GM12891 (cell line): ENCODE measurements at regions not wholly inside any gene's neighbourhood (a gene's known extent, or its start where the extent isn't known, plus 50 kb on each side); places are given as distances from the start of the nearest gene placed in this dataset.

Source experiments
- POLR2A ChIP-seq: IDR thresholded peaks from 2 replicates; pipeline ENCODE4 v1.6.1; 2011; ENCODE audit warnings: low read depth, low read length, control low read depth
- POU2F2 ChIP-seq: IDR thresholded peaks from 2 replicates; pipeline ENCODE4 v1.6.1; 2011; ENCODE audit warnings: low read depth, mild to moderate bottlenecking, control low read depth, low read length, moderate library complexity

GRCh38 chr9:31715250-31715649 is 669.2 kb upstream of the ACO1 start:
- TF ChIP-seq POLR2A (no peak), POU2F2 (no peak)
